ENCODE measurements at regions not wholly inside any gene's neighbourhood (a gene's known extent, or its start where the extent isn't known, plus 50 kb on each side); places are given as distances from the start of the nearest gene placed in this dataset.
"Not testable (repeated sequence)": the region's sequence is repeated elsewhere in the genome, so short reads cannot be mapped to it uniquely, and the experiment has no call there.

DNA sequence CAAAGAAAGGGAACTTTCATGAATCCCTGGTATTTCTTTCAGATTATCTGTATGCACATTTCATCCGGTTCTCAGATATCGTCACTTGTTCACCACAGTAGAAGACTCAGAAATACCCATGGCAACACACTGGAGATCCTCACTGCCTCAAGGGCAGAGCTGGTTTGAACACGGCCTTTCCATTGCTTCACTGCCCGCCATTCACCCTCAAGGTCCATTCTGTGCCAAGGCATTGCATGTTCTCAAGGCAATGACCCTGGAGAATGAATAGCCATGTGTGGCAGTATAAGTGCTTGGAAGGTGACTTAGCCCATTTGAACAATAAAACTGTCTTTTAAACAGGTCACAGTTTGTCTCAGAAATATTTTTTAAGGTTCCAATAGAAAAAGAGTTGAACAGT is 606.5 kb downstream of the IPMK start:
- no peak for DNase-seq

- DNase-seq = no peak
Measured at GRCh38 chr10:57657164-57657765, 610.4 kb downstream of the IPMK start.

DNA sequence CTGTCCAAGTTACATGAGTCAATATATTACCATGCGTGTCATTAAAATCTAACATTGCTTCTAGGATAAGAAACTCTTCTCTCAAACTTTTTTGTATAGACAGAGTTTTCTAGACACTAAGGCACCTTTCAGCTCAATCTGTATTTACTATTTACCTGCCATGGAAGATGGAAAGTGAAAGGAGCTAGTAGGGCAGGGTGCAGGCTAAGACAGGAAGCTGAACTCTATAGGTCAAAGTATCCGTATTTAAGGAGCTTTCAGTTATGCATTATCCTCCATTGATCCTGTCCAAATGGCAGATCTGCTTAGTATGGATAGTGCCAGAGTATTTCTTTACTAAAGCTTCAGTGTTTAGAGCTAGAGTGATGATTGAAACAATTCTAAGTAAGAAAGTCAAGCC is 612.8 kb downstream of the IPMK start:
- DNase-seq = no peak

DNA sequence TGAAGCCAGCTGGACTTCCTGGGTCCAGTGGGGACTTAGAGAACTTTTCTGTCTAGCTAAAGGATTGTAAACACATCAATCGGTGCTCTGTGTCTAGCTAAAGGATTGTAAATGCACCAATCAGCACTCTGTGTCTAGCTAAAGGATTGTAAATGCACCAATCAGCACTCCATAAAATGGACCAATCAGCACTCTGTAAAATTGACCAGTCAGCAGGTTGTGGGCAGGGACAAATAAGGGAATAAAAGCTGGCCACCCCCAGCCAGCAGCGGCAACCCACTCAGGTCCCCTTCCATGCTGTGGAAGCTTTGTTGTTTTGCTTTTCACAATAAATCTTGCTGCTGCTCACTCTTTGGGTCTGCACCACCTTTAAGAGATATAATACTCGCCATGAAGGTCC is 622.6 kb downstream of the IPMK start:
- DNase-seq = not testable (repeated sequence)

- no peak for DNase-seq
Measured at GRCh38 chr10:57638411-57638810, 629.3 kb downstream of the IPMK start.

GRCh38 chr10:57628592-57629284 is 639.0 kb downstream of the IPMK start:
- DNase-seq = no peak

GRCh38 chr10:57627642-57628178 is 640.0 kb downstream of the IPMK start:
- DNase-seq = no peak

GRCh38 chr10:57624856-57625592 is 642.7 kb downstream of the IPMK start:
- DNase-seq = no peak

DNA sequence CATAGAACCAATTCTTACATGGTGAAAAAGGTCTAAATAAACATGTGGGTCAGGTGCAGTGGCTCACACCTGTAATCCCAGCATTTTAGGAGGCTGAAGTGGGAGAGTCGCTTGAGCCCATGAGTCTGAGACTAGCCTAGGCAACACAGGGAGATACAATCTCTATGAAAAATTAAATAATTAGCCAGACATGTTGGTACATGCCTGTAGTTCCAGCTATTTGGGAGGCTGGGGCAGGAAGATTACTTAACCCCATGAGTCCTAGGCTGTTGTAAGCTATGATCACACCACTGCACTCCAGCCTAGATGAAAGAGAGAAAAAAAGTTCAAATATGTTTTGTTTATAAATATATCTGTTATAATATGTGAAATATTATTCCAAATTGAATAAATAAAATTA is 643.6 kb downstream of the IPMK start:
- no peak for DNase-seq

GRCh38 chr10:57621466-57621865 is 646.2 kb downstream of the IPMK start:
- DNase-seq = no peak

DNA sequence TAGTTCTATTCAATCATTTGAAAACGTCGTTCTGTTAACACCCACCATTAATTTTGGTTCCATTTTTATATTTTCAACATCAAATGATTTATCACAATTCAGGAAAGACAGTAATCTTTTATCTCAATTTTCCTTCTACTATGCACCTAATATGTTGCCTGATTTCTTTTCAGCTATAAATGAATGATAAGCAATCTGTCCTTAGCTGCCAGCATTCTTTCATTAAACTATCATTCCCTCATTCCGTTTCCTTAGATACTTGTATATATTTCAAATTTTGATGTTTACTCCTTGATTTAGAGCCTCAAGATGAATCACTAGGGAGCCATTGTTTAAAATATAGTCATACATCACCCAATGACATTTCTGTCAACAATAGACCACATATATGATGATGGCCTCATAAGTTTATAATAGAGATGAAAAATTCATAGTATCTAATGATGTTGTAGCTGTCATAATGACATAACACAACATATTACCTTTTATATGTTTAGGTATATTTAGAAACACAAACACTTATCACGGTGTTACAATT is 661.7 kb downstream of the IPMK start:
- DNase-seq = no peak

DNA sequence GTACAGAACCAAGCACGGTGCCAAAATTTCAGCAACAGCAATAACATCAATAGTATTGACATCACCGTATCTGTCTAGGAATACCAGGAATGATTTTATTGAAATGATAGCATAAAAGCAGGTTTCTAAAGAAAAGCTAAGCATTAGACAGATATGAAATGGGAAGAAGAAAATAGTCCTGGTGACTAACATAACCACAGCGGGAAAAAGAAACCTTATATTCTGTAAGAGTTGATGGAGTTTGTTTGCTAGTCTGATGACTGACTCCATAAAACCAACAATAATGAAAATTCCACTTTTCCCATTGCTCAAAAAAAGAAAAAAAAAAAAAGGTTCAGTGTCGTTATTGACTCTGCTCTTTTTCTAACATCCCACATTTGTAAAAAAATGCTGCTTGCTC is 668.3 kb downstream of the IPMK start:
- DNase-seq = no peak

- DNase-seq = no peak
Measured at GRCh38 chr10:57593983-57594573, 673.6 kb downstream of the IPMK start.

DNA sequence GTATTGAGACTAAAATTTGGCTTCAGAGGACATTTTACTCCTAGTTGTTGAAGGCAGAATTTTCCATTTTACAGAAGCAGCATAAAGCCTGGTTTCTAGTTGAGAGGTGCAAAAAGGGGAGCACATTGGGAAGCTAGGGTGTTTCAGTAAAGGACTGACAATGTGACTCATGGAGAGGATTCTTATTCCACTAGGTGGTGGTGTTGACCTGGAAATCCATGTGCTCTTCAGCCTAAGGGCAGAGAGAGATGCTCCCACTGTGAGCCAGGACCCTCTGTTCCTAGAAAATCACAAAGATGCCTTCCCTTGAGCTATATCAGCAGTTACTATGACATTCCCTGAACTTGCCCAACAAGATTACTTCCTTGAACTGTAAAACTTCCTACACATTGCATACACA is 687.8 kb downstream of the IPMK start:
- DNase-seq = no peak

DNA sequence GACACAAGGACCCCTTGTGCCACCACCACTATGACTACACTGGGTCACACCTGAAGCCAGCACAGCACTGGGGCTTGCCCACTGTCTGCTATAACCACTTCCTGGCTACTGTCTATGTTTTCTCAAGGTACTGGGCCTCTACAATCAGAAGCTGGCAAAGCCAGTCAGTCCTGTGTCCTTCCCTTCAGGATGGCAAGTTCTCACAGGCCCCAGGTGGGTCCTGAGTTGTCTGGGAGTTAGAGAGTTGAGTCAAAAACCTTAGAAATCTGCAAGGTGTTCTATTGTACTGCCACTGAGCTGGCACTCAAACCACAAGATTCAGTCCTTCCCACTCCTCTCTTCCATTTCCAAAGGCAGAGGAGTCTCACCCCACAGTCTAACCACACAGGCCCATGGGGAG is 705.5 kb downstream of the IPMK start:
- DNase-seq = no peak

DNA sequence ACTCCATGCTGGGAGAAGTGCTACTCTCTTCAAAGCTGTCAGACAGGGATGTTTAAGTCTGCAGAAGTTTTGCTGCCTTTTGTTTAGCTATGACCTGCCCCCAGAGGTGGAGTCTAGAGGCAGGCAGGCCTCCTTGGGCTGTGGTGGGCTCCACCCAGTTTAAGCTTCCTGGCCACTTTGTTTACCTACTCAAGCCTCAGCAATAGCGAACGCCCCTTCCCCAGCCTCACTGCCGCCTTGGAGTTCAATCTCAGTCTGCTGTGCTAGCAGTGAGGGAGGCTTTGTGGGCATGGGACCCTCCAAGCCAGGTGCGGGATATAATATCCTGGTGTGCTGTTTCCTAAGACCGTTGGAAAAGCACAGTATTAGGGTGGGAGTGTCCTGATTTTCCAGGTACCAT is 715.9 kb downstream of the IPMK start:
- not testable (repeated sequence) for DNase-seq

DNA sequence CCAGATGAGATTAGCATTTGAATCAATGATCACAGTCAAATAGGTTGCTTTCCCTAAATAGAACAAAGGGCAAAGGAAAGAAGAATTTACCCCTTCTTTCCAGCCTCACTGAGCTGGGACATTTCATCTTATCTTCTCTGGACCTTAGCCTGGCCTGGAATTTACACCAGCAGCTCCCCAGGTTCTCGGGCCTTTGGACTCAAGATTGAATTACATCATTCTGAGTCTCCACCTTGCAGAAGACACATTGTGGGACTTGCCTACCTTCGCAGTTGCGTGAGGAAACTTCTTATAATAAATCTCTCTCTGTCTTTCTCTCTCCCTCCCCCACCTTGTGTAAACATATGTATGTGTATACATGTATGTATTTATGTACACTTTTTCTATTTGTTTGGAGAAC is 732.4 kb downstream of the IPMK start:
- DNase-seq = no peak

GRCh38 chr10:57513637-57514036 is 754.1 kb downstream of the IPMK start:
- DNase-seq = no peak

GRCh38 chr10:57507788-57508187 is 759.9 kb downstream of the IPMK start:
- no peak for DNase-seq

DNA sequence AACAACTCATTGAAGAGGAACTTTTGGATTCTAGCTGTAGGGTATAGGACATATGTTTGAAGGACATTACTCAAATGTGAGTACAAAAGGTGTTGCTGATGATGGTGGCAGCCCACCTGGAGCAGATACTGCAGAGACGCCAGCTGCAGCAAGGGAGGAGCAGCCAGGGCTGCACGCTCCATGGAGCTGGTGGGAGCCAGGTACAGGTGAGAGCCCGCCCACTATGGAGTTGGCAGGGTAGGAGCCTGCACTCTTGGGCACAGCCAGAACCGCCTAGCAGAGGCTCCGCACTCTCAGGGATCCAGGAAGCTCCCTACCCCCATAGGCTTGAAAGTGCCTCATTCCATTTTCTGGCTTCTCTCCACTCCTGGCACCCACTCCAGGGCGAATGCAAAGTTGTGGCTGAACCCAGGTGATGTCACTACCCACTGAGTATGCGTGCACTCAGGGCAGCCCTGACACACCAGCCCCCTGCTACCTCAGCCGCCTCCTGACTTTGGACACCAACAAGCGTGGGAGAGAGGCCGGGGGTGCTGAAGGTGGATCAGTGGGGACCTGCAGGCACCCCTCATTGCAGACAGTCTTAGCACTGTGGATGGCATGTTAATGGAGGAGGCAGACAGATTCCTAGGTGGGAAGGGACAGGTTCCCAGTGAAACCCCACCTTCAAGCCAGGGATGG is 761.1 kb downstream of the IPMK start:
- no peak for DNase-seq

DNA sequence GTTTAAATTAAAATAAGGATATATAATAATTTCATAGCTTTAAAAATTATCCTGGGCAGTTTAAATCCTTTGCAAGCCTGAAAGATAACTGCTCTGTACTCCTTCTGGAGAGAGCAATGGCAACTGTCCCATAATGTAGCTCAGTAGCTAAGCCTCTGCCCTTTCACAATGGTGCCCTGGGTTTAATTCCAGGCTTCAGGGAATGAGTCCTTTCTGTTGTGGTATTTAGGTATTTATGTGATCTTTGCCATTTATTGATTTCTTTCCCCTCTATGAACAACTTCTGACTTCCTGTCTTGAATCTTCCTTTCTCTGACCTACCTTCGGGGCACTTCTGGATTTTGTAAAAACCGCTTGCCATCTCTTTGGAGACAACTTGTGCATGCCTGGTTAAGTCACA is 773.2 kb downstream of the IPMK start:
- DNase-seq = no peak

DNA sequence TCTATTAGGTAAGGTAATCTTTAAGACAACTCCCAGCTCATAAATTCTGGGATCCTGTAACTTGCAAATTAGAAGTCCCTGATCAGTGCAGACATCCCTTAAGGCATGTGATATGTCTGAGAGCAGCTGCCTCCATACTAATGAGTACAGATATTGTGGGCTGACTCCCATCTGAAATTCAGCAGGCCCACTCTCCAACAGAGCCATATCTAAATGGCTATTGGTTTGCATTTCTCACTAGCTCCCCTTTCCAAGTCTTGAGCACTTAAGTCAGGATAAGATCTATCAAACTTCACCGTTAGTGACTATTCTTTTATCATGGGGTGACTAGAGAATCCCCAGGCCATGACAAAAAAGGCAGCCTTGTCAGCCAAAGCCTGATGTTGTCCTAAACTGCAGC is 785.4 kb downstream of the IPMK start:
- no peak for DNase-seq
